PFSK-1 (cell line): ENCODE measurements at regions not wholly inside any gene's neighbourhood (a gene's known extent, or its start where the extent isn't known, plus 50 kb on each side); places are given as distances from the start of the nearest gene placed in this dataset.

Experiments
- FOXP2 ChIP-seq: optimal IDR thresholded peaks from 2 replicates; pipeline ENCODE3; 2011; ENCODE audit warnings: borderline replicate concordance, control low read depth, inconsistent platforms; ENCODE audit not compliant: insufficient read depth; ENCODE audit errors: extremely low read length, extremely low read depth
- POLR2AphosphoS5 ChIP-seq: IDR thresholded peaks from 2 replicates; pipeline ENCODE4 v1.6.1; 2012; ENCODE audit warnings: low read depth, mild to moderate bottlenecking, control low read depth, low read length, moderate library complexity
- REST ChIP-seq, 2 experiments: IDR thresholded peaks; 2 replicates each; pipeline versions ENCODE4 v1.6.1 to v1.8.0; 2011 to 2012; ENCODE audit warnings: low read depth in 2 of 2, low read length in 2 of 2, control low read depth in 1 of 2, inconsistent platforms in 1 of 2, mild to moderate bottlenecking in 1 of 2, moderate library complexity in 1 of 2; ENCODE audit not compliant: insufficient read depth in 1 of 2
- SIN3A ChIP-seq: IDR thresholded peaks from 2 replicates; pipeline ENCODE4 v1.6.1; 2012; ENCODE audit warnings: mild to moderate bottlenecking, low read length, moderate library complexity, borderline replicate concordance; ENCODE audit not compliant: insufficient read depth
- TAF1 ChIP-seq: IDR thresholded peaks from 2 replicates; pipeline ENCODE4 v1.6.1; 2012; ENCODE audit warnings: low read length, control low read depth, borderline replicate concordance; ENCODE audit not compliant: insufficient read depth

GRCh38 chr2:56860991-56861390, 677.2 kb downstream of the CCDC85A start:
- TF ChIP-seq TAF1 (no peak), REST (IDR thresholded peaks at IDR 0.05; ENCODE audit: insufficient read depth in 1 of 2, low read depth in 2 of 2, low read length in 2 of 2) (no peak), SIN3A (no peak), FOXP2 (no peak), POLR2AphosphoS5 (no peak)

DNA sequence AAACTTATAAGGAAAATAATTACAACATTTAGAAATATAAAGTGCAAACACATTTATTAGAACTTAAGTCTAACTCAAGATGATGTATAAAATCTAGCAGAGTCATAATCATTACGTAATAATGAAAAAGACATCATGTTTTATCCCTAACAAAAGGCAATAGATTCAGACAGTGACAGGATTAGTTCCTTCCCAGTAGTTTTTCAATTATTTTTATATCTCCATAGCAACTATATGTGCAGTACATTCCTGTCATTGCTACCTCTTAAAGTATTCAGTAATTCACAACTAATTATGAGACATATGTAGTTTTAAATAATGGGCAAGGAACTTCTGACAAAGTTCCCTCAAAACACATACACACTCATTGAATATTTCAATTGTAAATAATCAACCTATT, 687.9 kb downstream of the CCDC85A start:
- TF ChIP-seq FOXP2 (no peak), REST (IDR thresholded peaks at IDR 0.05; ENCODE audit: insufficient read depth in 1 of 2, low read depth in 2 of 2, low read length in 2 of 2) (no peak), SIN3A (no peak), TAF1 (no peak), POLR2AphosphoS5 (no peak)

GRCh38 chr2:56874717-56875116, 690.9 kb downstream of the CCDC85A start:
- TF ChIP-seq SIN3A (no peak), TAF1 (no peak), FOXP2 (no peak), REST (IDR thresholded peaks at IDR 0.05; ENCODE audit: insufficient read depth in 1 of 2, low read depth in 2 of 2, low read length in 2 of 2) (no peak), POLR2AphosphoS5 (no peak)

GRCh38 chr2:56889738-56890137, 705.9 kb downstream of the CCDC85A start:
- TF ChIP-seq SIN3A: no peak
- TF ChIP-seq POLR2AphosphoS5: no peak
- TF ChIP-seq TAF1: no peak
- TF ChIP-seq FOXP2: no peak
- TF ChIP-seq REST (IDR thresholded peaks at IDR 0.05; ENCODE audit: insufficient read depth in 1 of 2, low read depth in 2 of 2, low read length in 2 of 2): no peak

- TF ChIP-seq TAF1 (no peak), FOXP2 (no peak)
Measured at GRCh38 chr2:56892382-56892781, 708.6 kb downstream of the CCDC85A start.
